ENCODE measurements at regions not wholly inside any gene's neighbourhood (a gene's known extent, or its start where the extent isn't known, plus 50 kb on each side); places are given as distances from the start of the nearest gene placed in this dataset.

- H3K4me3 ChIP-seq (ENCODE audit: low read depth, low read length), result no peak overlapping the region
- no peak for TF ChIP-seq CTCF (conservative IDR thresholded peaks at IDR 0.05; ENCODE audit: low read depth, low read length)
- no peak for DNase-seq (ENCODE audit: low read depth)
These were observed 1208.3 kb upstream of the B3GALT2 start for GRCh38 chr1:194394676-194395075.

GRCh38 chr1:194387531-194387930, 1201.1 kb upstream of the B3GALT2 start:
- no peak for DNase-seq (ENCODE audit: low read depth)

GRCh38 chr1:194378517-194378916, 1192.1 kb upstream of the B3GALT2 start:
- TF ChIP-seq CTCF (conservative IDR thresholded peaks at IDR 0.05; ENCODE audit: low read depth, low read length), result no peak
- DNase-seq (ENCODE audit: low read depth), result no peak
- no peak overlapping the region for H3K4me3 ChIP-seq (ENCODE audit: low read depth, low read length)

More at GRCh38 chr1:194387531-194387930, 1201.1 kb upstream of the B3GALT2 start:
- TF ChIP-seq CTCF (conservative IDR thresholded peaks at IDR 0.05; ENCODE audit: low read depth, low read length), result no peak
- H3K4me3 ChIP-seq (ENCODE audit: low read depth, low read length), result no peak overlapping the region

GRCh38 chr1:194374649-194375048, 1188.2 kb upstream of the B3GALT2 start:
- DNase-seq (ENCODE audit: low read depth), result no peak
- no peak for TF ChIP-seq CTCF (conservative IDR thresholded peaks at IDR 0.05; ENCODE audit: low read depth, low read length)
- H3K4me3 ChIP-seq (ENCODE audit: low read depth, low read length), result no peak overlapping the region

- no peak for DNase-seq (ENCODE audit: low read depth)
- no peak for TF ChIP-seq CTCF (conservative IDR thresholded peaks at IDR 0.05; ENCODE audit: low read depth, low read length)
- no peak overlapping the region for H3K4me3 ChIP-seq (ENCODE audit: low read depth, low read length)
These were observed 1185.9 kb upstream of the B3GALT2 start for GRCh38 chr1:194372266-194372665.

GRCh38 chr1:194369622-194370021, 1183.2 kb upstream of the B3GALT2 start:
- no peak overlapping the region for H3K4me3 ChIP-seq (ENCODE audit: low read depth, low read length)
- no peak for DNase-seq (ENCODE audit: low read depth)
- no peak for TF ChIP-seq CTCF (conservative IDR thresholded peaks at IDR 0.05; ENCODE audit: low read depth, low read length)

GRCh38 chr1:194369060-194369459, 1182.6 kb upstream of the B3GALT2 start:
- no peak overlapping the region for H3K4me3 ChIP-seq (ENCODE audit: low read depth, low read length)
- TF ChIP-seq CTCF (conservative IDR thresholded peaks at IDR 0.05; ENCODE audit: low read depth, low read length), result no peak
- DNase-seq (ENCODE audit: low read depth), result no peak

All from epithelial cell of proximal tubule (primary cell).